ENCODE measurements at regions not wholly inside any gene's neighbourhood (a gene's known extent, or its start where the extent isn't known, plus 50 kb on each side); places are given as distances from the start of the nearest gene placed in this dataset.

GRCh38 chr6:21828704-21829103, 235.2 kb downstream of the SOX4 start:
- no peaks in the 10 kb centered on the region for H3K27me3 Mint-ChIP-seq (ENCODE audit: insufficient read depth)
- no peak for DNase-seq
- Histone ChIP-seq H3K9me3 (ENCODE audit: control insufficient read depth, low read length) (no peaks in the 10 kb centered on the region), H3K4me3 (ENCODE audit: low read length) (no peak overlapping the region), H3K4me1 (ENCODE audit: control insufficient read depth, insufficient read depth, low read length) (peaks cover 11% of the 10 kb centered on the region), H3K27ac (ENCODE audit: low read depth, low read length) (no peak overlapping the region), H3K27me3 (ENCODE audit: control insufficient read depth, insufficient read depth, low read length, poor library complexity, severe bottlenecking) (no peaks in the 10 kb centered on the region), H3K9ac (ENCODE audit: extremely low read depth, low read length, poor library complexity, severe bottlenecking) (no peak overlapping the region), H3K36me3 (ENCODE audit: control insufficient read depth, insufficient read depth, low read length) (peaks cover 42% of the 10 kb centered on the region)
- peaks cover 12% of the 10 kb centered on the region for H3K36me3 Mint-ChIP-seq (ENCODE audit: low read depth)
- no peaks in the 10 kb centered on the region for H3K9me3 Mint-ChIP-seq
- peak overlapping the region; percentile 72 for H3K27ac Mint-ChIP-seq
- H3K4me3 Mint-ChIP-seq = no peak overlapping the region
- 69 to 90% methylated on average over 3 to 4 of the region's 4 CpGs for WGBS, 2 experiments (ENCODE audit: insufficient coverage in 1 of 2, insufficient read length in 1 of 2)
- peak; percentile 52 for TF ChIP-seq CTCF (conservative IDR thresholded peaks at IDR 0.05)
- peaks cover 63% of the 10 kb centered on the region for H3K4me1 Mint-ChIP-seq

- Histone ChIP-seq H3K27ac (ENCODE audit: low read depth, low read length) (no peak overlapping the region), H3K4me1 (ENCODE audit: control insufficient read depth, insufficient read depth, low read length) (peaks cover 11% of the 10 kb centered on the region), H3K9me3 (ENCODE audit: control insufficient read depth, low read length) (no peaks in the 10 kb centered on the region), H3K9ac (ENCODE audit: extremely low read depth, low read length, poor library complexity, severe bottlenecking) (no peak overlapping the region), H3K27me3 (ENCODE audit: control insufficient read depth, insufficient read depth, low read length, poor library complexity, severe bottlenecking) (no peaks in the 10 kb centered on the region), H3K4me3 (ENCODE audit: low read length) (no peak overlapping the region), H3K36me3 (ENCODE audit: control insufficient read depth, insufficient read depth, low read length) (peaks cover 43% of the 10 kb centered on the region)
- H3K4me3 Mint-ChIP-seq = no peak overlapping the region
- no peak for DNase-seq
- 88 to 90% methylated on average over 3 of the region's 3 CpGs for WGBS, 2 experiments (ENCODE audit: insufficient coverage in 1 of 2, insufficient read length in 1 of 2)
- TF ChIP-seq CTCF (conservative IDR thresholded peaks at IDR 0.05) = no peak
- peaks cover 12% of the 10 kb centered on the region for H3K36me3 Mint-ChIP-seq (ENCODE audit: low read depth)
- no peaks in the 10 kb centered on the region for H3K27me3 Mint-ChIP-seq (ENCODE audit: insufficient read depth)
- H3K27ac Mint-ChIP-seq = peak overlapping the region; percentile 72
- H3K4me1 Mint-ChIP-seq = peaks cover 59% of the 10 kb centered on the region
- H3K9me3 Mint-ChIP-seq = no peaks in the 10 kb centered on the region
Observed at GRCh38 chr6:21829126-21829525, 235.6 kb downstream of the SOX4 start.

GRCh38 chr6:21831521-21832291, 238.2 kb downstream of the SOX4 start:
- Mint-ChIP-seq H3K9me3 (no peaks in the 10 kb centered on the region), H3K36me3 (ENCODE audit: low read depth) (peaks cover 12% of the 10 kb centered on the region), H3K27me3 (ENCODE audit: insufficient read depth) (no peaks in the 10 kb centered on the region), H3K4me3 (no peak overlapping the region), H3K27ac (peak overlapping the region; percentile 41), H3K4me1 (peaks cover 59% of the 10 kb centered on the region)
- Histone ChIP-seq H3K9me3 (ENCODE audit: control insufficient read depth, low read length) (no peaks in the 10 kb centered on the region), H3K27me3 (ENCODE audit: control insufficient read depth, insufficient read depth, low read length, poor library complexity, severe bottlenecking) (no peaks in the 10 kb centered on the region), H3K4me1 (ENCODE audit: control insufficient read depth, insufficient read depth, low read length) (peaks cover 3% of the 10 kb centered on the region), H3K4me3 (ENCODE audit: low read length) (no peak overlapping the region), H3K9ac (ENCODE audit: extremely low read depth, low read length, poor library complexity, severe bottlenecking) (no peak overlapping the region), H3K27ac (ENCODE audit: low read depth, low read length) (no peak overlapping the region), H3K36me3 (ENCODE audit: control insufficient read depth, insufficient read depth, low read length) (peaks cover 58% of the 10 kb centered on the region)
- no peak for TF ChIP-seq CTCF (conservative IDR thresholded peaks at IDR 0.05)
- DNase-seq = no peak
- WGBS, 2 experiments (ENCODE audit: insufficient coverage in 1 of 2, insufficient read length in 1 of 2) = 86 to 89% methylated on average over 4 to 8 of the region's 8 CpGs

Measured in endodermal cell (in vitro differentiated cells).